SIG-M5 (cell line): ENCODE measurements at regions not wholly inside any gene's neighbourhood (a gene's known extent, or its start where the extent isn't known, plus 50 kb on each side); places are given as distances from the start of the nearest gene placed in this dataset.
"Not testable (repeated sequence)": the region's sequence is repeated elsewhere in the genome, so short reads cannot be mapped to it uniquely, and the experiment has no call there.

ENCODE experiments used
- DNase-seq: peaks from one replicate; lab custom pipeline; 2025; lab: John Stamatoyannopoulos, UW

DNA sequence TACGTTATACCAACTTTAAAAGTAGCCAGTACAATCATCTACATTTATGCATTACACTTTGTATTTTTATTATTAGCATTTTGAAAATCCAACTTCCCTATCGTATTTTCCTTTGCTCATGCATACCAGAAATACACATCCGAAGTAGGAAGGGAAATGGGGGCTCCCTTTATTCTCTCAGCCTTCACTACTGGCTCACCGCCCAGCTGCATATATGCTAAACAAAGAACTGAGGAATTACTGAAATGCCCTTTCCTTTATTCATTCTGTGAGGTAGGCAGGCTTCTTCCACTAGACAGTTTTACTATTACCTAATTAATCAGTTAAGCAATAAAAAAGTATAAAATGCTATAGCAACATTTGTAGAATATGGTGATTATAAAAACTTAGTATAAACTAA is 291.6 kb downstream of the KLF12 start:
- no peak for DNase-seq

DNA sequence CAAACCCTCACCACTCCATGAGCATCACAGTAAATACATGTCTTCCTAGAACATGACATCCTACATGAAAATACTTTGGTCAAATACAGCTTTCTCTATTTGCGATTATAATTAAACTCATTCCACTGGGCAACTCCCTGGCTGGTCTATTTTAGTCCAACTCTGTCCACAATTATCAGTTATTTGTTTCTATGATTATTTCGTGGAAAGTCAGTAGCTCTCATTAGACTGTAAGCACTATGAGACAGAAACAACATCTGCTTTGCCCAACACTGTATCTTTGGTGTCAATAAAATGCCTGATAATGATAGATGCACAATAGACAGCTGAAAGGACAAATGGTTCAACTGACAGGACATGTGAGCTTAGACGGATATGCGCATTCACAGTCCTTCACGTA is 292.0 kb downstream of the KLF12 start:
- DNase-seq = no peak

DNA sequence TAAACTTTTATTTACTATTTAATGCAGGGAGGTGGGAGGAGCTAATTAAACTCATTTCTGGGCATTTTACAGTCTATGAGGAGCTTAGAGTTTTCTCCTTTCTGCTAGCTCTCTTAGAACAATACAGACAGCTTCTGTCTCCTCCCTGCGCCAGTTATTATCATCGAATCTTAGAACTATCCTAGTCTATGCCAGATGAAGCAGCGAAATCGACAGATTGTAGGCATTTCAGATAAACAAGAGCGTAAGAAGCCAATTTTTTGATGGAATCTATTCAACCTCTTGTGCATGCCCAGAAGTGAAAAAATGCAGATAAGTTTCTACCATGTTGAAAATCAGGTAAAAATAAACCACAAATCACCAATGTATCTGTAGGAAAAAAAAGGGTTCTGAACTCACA is 297.1 kb downstream of the KLF12 start:
- DNase-seq = no peak

DNA sequence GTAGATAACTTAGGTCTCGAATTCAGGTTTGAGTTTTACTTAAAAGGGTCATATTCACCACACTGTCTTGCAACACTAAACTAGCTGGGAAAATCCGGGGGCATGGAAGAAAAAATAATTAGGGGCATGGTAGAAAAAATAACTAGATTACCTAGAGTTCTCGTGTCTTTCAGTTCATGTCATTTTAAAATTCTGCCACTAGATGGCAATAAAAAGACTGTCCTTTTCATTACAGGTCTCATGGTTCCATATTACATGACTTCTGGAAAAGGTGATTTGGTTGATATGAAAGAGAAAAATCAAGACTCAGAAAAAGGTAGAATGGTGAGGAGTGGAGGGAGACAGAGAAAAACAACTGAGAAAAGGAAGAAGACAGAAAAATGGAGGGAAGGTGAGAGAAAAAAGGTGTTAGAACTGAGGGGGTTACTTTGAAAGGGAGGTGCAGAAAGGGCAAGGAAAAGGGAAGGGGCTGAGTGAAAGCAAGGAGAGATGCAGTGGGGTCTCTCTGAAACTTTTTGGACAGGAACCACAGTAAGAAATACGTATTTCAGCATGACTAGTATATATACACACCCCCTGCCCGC is 299.0 kb downstream of the KLF12 start:
- no peak for DNase-seq

DNA sequence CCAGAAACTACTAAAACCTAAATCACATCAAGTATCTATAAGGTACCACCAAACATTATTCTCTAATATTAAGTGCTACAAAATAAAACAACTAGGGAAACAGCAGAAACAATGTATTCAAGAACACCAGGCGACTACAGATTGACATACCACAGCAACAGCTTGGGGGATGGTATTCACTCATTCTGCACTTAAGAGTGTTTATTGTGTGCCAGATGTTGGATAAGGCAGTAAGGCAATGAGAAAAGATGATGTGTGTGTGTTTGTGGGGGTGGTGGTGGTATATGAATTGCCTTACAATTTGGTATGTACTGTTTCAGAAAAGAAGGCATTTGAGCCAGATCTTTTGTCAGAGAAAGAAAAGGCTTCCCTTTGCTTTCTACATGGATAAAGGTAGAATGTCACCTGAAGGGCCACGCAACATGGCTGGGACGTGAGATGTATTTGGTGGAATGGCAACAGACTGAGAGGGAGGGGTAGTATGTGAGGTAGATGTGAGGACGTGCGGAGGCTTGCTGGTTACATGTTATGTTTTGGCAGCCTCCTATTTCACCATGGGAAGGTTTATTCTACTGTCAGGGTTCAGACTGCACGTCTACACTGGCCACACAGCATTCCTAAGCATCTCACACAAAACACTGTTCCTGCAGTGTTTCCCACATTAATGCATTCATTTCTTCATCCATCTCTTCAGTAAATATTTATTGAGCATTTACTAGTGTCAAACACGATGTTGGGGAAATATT is 300.7 kb downstream of the KLF12 start:
- no peak for DNase-seq

DNA sequence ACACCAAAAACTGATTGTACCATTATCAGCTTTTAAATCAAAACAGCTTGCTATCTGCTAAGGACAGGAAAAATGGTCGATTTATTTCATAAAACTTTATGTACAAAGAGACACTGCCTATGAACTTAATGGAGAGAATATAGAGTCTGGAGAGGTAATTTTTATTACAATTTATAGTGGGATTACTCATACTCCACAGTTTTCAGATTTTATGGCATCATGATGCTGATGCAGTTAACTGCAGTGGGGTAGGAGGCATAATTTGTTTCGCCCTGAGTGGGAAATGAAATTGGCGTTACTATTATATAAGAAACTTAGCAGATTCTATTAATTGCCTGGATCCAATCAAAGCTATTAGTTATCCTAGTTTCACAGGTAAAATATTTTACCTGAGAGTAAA is 301.4 kb downstream of the KLF12 start:
- no peak for DNase-seq

DNA sequence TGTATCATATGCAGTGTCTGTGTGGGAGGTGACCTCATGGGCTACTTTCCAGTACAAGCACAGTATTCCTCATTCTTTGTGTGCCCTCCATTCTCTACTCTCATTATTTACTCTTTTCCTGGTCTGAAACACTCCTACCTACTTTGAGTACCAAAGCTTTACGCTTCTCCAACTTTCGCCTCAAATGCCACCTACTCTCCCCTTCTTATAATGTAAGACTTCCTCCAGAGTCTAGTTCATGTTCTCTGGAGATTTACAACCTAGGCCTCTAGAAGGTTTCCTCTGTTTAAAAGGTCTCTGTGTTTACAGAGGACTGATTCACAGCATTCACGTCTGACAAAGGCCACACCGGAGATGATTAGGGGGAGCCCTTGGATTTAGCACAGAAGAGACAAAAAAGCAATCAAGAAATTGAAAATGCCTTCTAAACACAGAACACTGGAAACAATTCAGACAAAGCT is 302.0 kb downstream of the KLF12 start:
- no peak for DNase-seq

DNA sequence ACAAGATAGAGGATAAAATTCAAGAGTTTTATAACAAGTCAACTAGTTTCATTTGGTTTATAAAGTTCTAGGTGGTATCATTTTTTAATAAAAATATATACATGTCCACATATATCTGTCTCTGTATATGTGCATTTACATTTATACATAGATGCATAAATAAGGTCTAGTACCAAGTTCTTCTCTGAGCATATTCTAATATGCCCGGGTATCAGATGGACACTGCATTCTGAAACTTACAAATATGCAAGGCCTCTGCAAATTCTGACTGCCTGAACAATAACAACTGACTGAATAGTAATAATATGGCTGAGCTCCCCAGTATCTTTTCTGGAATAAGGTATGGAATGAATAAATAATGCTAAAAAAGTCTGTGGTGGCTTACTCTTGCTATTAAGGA is 304.8 kb downstream of the KLF12 start:
- DNase-seq = no peak

DNA sequence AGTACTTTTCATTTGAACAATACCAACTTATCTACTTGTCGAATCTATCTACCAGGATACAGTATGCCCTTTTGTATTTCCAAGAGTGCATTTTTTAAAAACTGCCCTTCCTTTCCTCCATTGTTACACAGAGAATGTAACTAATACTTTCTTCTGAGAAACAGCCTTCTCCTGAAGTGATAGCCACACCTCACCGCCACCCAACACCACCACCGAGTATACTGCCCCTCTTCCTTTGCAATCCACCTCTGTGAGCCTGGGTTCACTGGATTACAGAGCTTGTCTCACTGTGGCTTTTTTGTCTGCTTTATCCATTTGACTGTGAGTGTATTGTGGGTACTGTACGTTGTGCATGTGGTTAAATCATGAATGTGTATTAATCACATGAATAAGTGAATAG is 305.4 kb downstream of the KLF12 start:
- DNase-seq = no peak

DNA sequence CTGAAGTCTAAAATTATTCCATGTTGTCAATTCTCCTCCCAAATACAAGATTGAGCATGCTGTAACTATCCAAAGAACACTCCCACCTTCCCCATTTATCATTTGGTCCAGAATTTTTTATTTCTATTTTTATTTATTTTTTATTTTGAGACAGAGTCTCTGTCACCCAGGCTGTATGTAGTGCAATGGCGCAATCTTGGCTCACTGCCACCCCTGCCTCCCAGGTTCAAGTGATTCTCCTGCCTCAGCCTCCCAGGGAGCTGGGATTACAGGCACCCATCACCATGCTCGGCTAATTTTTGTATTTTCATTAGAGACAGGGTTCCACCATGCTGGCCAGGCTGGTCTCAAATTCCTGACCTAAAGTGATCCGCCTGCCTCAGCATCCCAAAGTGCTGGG is 306.8 kb downstream of the KLF12 start:
- no peak for DNase-seq

DNA sequence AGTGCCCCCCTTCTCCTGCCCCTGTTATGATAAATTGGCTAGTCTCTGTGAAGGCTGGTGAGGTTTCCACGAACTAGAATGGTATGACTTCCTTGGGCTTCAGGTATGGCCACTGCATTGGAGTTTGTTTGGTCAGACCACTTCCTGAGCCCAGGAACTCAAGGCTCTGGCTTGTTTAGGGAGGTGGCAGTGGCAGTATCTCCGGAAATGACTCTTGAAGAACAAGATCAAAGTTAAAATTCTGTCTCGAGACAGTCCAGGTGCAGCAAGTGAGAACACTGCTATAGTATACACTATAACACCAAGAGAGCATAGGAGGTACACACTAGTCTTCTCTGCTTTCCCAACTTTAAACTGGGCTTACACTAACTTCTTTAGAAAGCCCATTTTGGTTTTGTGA is 309.1 kb downstream of the KLF12 start:
- DNase-seq = no peak

DNA sequence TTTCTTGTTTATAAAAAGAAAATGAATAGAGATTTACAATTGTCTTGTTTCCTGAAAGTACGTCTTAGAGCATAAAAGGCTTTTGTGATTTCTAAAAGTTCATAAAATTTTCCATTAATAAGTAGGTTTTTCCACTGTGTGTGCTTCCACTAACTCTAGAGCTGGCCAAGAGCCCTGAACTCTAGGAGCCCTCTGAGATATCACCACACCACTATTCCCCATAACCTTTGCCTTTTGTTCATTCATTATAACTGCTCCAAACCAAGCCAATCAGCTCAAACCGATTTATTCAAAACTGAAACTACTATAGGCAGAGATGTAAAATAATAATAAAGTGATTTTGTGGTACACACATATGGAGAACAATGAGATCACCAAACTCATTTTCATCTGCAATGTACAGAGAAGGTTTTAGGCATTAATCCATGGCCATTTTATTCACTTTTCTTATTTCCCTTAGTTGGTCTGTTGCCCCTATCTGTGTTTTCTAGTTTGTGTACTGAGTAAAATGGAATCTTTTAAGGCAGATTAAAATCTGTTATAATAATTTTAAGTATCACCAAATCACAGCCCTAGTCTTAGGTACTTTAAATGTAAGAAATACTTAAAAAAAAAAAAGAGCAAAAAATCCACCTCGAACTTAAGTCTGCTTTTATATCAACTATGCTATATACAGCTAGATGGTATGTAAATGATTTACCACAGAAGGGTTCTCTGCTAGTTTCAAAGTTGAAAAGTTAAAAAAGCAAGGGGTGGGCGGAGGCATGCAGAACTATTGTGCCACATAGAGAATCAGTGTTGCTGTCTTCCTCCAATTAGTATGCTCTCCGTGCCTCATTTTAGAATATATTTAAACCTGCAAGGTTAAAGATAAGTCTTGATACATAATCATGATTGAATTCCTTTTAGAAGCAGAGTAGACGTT is 311.3 kb downstream of the KLF12 start:
- DNase-seq = no peak

DNA sequence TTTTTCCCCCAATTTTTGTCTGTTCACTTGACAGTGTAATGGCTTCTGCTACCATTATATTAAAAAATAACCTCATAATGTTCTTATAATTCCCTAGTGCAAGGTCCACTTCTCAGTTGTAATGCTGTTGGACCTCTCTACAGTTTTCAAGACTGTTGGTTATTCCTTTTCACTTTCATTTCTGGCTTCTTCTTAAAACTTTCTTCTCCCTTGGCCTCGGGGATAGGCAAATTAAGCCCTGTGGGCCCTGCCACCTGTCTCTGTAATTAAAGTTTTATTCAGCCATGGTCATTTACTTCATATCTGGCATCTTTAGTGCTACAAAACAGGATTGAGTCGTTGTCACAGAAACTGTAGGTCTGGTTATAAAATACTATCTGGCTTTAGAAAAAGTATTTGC is 313.5 kb downstream of the KLF12 start:
- DNase-seq = no peak

DNA sequence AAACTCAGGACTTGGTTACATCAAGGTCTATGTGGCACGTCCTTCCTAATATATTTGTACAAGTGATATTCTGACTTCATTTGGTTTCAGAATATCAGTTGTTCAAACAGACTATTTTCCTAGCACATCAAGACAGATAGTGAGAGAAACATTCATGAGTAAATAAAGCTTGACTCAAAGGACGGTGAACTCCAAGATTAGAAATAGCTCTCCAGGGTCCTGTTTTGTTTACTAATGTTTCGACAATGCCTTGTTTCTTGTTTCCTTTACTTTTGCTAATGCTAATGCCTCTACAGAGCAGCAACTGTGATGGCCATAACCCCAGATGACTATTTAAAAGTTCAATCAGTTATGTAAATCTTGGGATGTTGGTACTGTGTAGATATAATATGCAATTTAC is 313.9 kb downstream of the KLF12 start:
- DNase-seq = no peak

DNA sequence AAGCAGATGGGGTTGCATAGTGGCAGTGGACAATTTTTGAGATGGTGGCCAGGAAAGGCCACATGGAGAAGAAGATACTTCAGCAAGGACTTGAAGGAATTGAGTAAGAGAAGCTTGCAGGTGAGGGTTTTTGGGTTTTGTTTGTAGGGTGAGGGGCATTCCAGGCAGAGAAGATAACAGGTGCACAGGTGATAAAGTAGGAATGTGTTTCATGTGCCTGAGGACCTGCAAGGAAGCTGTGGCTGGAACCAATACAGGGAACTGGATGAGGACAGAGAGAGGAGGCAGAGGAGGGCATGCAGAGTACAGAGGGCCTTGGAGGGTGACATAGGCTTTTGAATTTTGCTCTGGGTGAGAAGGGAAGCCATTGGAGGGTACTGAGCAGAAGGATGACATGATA is 314.5 kb downstream of the KLF12 start:
- no peak for DNase-seq

DNA sequence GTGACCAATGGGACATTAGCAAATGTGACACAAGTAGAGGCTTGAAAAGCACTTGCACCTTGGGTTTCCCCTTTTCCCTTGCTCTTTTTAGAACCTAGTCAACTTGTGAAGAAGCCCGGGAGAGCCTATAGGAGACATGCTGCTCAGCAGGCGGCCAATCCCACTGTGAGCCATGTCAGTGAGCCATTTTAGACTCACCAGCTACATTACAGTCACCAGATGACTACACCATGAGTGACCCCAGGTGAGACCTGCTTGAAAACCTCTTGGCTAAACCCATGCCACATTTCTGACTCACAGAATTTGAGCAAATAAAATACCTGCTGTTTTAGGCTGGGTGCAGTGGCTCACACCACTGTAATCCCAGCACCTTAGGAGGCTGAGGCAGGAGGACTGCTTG is 317.5 kb downstream of the KLF12 start:
- DNase-seq = no peak

DNA sequence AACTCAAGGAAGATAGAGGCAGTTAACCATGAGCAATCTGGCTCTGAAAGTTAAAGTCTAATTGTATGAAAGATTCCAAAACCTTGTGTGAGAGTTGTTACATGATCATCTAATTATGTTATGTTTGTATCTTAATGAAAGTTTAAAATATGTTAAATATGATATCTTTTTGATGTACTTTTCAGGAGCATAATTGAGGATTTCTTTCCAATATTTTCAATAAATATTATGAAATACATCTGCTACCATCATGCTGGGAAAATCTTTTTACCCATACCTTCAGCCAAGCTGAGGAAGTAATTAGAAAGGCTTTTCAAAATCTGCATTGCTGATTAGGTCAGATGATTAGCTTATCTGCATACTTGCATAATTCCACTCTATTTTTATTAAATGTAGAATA is 318.4 kb downstream of the KLF12 start:
- no peak for DNase-seq

DNA sequence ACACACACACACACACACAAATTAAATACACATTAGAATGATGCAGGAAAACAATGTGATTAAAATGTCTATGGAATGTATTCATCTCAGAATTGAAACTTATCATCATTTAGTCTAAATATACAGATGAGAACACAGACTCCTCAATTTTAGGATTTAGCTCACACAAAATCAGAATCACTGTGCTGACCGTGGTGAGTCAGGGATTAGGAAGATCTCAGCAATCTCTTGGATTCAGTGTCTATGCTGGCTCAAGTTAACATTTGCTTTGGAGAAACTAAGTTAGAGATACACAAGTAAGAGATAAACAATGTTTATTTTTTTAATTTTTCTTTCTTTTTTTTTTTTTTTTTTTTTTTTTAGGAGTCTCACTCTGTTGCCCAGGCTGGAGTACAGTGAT is 323.6 kb downstream of the KLF12 start:
- DNase-seq = no peak

DNA sequence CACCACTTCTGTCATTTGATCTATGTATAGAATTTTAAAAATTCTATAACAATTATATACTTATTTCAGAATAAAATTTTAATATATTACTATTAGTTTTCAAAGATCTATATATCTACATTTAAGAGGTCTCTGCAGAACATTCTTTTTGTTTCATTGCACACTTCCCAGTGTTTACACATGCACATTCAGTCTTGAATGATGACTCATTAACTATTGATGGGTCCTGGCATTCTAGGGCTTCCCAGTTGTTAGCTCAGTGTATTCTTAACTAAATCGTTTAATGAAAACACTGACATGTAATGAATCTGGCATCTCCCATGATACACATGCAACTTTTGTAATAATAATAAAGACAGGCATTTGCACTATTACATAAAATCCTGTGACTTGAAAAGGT is 324.6 kb downstream of the KLF12 start:
- DNase-seq = no peak

DNA sequence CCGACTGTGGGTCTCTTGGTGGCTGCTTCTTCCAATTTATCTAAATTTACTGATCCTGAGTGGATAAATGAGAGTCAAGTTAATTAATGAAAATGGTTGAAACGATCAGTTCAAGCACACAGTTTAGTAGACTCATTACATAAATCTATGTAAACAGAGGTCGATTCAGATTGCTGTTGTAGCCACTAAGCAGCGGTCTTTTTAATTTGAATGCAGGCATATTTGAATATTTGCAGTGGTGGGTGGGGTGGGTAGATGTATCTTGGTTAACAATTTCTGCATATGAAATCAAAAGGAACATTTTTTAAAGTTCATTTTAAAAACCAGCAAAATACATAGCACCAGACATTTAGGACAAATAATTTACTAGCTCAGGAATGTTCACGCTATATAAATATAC is 325.9 kb downstream of the KLF12 start:
- no peak for DNase-seq

DNA sequence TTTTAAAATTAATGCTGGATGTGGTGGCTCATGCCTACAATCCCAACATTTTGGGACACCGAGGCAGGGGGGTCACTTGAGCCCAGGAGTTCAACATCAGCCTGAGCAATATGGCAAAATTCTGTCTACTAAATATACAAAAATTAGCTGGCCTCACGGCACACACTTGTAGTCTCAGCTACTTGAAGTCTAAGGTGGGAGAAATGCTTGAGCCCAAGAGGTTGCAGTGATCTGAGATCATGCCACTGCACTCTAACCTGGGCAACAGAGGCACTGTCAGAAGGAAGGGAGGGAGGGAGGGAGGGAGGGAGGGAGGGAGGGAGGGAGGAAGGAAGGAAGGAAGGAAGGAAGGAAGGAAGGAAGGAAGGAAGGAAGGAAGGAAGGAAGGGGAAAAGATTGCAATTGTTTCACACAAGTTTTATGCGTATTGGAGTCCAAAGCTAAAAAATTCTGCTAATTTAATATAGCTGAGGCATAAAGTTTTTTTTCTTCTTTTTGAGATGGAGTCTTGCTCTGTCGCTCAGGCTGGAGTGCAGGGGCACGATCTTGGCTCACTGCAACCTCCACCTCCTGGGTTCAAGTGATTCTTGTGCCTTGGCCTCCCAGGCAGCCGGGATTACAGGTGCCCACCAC is 328.8 kb downstream of the KLF12 start:
- not testable (repeated sequence) for DNase-seq

DNA sequence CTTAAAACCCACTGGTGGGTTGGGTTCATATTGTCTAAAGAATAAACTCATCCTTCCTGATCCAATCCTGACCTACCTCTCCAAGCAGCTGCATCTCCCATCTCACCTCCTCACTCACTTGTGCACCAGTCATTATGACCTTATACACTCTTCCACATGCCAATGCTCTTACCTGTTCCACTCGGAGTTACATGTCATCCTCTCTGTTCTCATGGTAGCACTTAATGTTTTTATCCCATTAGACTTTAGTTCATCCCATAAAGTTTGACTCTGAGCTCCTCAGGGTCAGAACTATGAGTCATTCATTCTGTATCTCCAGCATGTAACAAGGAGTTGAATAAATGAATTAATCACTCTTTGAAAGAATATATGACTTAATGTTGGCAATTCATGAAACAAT is 330.2 kb downstream of the KLF12 start:
- DNase-seq = no peak

DNA sequence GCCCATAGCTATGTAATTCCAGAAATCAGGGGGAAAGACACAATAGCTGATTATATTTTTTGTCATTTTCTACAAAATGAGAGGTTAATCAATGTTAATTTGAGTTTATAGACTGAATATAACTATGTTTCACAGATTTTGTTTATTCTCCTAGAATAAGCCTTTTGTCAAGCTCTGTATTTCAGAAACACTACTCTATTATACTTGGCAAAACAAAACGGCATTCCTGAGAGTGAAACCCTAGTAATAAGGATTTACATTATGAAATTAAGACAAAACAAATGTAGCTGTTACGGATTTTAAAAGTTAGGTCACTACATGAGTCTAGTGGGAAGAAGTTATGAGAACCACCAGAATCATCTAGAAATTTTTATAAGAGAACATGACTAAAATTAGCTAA is 334.2 kb downstream of the KLF12 start:
- DNase-seq = no peak
